ENCODE measurements at regions not wholly inside any gene's neighbourhood (a gene's known extent, or its start where the extent isn't known, plus 50 kb on each side); places are given as distances from the start of the nearest gene placed in this dataset.

DNA sequence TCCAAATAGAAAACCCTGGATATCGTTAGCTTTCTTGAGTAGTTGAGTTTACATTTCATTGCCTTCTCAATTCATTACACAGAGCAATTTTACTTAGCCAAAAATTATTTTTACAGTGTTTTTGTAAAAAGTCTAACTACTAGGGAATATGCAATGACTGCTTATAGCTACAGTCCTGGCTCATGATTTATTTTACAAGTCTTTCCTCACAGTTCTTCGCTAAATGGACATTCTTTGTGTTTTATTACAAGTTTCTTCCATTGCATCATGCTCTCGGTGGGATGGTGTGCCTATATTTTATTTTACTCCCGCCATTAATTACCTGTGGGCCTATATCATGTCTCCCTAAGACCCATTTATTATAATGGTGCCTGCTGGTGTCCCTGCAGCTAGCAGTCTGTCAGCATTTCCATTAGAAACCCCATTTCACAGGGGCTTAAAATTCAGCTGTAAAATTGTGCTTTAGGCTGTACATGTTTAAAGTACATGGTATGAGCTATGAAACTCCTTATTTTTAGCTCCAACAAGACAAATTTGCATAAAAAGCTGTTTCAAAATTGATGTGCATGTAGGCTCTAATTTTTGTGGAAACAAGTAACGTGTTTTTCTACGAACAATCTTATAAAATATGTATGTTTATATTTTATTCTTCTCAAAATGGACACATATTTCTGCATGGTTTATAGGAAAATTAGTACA, 227.4 kb downstream of the SLC7A11 start:
- DNase-seq, result no peak

DNA sequence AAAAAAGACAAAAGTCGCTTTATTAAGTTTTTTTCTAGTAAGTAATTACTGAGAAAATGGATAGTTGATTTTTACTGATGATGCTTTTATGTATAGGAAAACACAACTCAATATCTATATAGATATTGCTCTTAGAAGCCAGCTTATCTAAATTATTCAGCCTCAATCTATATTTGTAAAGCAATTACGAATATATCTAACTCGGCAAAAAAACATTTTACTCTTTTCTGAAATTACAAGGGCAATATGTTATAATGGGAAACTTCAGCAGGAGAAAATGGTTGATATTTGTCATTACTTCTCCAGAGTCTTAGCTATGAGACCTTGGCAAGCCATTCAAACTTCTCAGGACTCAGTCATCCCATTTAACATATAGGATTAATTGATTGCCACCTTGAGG, 228.5 kb downstream of the SLC7A11 start:
- no peak for DNase-seq

DNA sequence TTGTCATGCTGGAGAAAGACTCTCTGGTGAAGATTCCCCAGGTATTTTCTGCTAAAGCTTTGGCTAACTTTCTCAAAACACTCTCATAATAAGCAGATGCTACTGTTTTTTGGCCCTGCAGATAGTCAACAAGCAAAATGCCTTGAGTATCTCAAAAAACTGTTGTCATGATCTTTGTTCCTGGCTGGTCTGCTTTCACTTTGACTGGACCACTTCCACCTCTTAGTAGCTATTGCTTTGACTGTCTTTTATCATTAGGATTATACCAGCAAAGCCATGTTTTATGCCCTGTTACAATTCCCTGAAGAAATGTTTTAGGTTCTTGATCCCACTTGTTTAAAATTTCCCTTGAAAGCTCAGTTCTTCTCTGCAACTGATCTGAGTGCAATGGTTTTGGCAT, 231.5 kb downstream of the SLC7A11 start:
- DNase-seq, result no peak

- DNase-seq, result peak; percentile 11
Observed at GRCh38 chr4:138007572-138007971, 234.6 kb downstream of the SLC7A11 start.

DNA sequence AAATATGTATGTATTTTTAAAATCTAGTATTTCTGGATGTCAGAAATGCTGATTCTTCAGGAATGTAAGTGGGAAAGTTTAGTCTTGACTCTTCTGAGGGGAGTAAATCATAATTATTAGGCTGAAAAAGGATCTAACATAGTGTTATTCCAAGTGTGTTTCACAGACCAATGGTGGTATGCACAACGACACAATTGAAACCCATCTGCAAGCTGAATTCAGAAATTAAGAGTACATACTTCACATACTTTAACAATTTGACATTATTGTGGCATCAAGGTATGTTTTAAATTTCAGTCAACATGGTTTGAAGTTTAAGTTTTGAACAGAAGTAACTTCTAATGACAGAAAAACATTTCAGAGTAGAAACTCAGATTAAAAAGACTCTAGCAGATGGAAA, 236.7 kb downstream of the SLC7A11 start:
- DNase-seq, result no peak

GRCh38 chr4:138003248-138003647, 238.9 kb downstream of the SLC7A11 start:
- no peak for DNase-seq

DNA sequence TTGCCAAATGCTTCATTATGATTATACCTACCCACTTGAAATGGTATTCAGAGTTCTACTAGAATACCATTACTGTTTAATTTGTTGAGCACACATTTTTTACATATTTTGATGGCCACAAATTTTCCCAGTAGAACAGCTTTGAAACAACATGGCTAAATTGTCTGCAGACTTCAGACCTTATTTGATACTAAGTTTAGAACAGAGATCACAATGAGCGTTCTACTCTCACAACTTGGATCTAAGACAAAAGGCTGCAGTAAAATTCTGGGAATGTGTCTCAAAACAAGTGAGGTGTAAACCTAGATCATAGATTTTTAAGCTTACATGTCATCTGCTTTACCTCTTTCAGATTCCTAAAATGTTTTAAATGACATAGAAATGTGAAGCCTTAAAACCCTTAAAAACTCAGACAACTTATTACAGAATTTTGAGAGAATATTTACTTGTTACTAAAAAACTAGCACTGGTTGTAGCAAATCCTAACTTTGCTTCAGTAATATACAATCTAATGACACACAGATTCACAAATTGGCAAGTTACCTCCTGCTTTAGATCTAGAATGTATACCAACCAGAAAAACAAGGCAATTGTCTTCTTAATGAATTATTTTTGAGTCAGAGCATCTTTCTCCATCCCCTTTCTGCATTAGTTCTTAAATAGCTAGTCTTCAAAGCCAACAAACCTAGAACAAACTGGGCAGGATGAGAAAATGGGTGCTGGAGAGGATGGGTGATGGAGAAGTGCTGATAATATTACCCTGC, 243.3 kb downstream of the SLC7A11 start:
- no peak for DNase-seq

DNA sequence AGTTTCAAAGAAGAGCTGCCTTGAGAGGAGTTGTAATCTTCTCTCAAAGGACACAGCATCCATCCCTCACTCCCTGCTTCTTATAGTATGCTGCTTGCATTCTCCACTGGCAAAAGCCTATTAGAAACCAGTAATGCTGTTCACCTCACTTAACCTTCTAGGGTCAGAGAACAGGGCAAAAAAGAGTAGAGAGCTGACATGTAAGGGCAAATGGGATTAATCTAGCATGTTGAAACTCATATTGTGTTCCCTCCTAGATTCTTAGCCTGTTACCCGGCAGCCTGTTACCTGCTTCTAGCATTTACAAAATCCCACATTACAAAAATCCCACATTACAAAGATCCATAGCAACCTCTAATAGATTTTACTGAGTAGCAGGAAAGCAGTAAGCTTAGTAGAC, 244.7 kb downstream of the SLC7A11 start:
- no peak for DNase-seq

GRCh38 chr4:137994853-137995252, 247.3 kb downstream of the SLC7A11 start:
- no peak for DNase-seq

DNA sequence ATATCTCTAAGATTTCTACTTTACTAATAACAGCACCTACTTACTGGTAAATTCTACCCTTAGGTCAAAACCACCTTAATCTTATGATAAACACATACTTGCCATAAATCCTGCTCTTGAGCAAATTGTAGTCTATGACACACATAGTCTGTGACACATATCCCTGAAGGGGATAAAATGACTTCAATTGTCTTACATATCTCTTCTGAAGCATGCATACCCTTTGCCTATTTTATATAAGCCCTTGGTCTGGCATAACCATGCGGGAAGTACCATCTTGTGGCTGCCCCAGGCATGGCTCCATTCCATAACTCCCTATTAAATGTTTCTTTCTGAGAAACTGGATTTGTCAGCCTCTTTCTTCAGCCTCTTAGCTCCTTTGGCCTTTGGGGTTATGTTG, 248.9 kb downstream of the SLC7A11 start:
- DNase-seq, result no peak

DNA sequence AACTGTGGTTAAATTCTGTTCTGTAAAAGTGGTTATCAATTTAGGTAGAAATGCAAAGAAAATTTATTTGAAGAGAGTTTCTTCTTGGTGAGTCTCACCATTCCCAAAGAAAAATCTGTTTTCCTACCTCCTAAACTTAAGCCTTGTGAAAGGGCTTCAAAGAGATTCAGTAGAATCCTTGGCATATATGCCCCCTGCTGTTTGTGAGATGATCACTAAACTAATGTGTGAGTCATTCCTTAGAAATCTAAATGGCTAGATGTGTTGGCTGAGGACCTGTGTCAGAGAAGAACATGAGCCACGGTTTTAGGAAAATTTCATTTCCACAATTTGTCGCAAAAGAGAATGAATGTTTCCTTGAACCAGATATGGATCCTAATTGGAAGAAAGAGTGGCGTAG, 260.9 kb downstream of the SLC7A11 start:
- DNase-seq, result no peak

DNA sequence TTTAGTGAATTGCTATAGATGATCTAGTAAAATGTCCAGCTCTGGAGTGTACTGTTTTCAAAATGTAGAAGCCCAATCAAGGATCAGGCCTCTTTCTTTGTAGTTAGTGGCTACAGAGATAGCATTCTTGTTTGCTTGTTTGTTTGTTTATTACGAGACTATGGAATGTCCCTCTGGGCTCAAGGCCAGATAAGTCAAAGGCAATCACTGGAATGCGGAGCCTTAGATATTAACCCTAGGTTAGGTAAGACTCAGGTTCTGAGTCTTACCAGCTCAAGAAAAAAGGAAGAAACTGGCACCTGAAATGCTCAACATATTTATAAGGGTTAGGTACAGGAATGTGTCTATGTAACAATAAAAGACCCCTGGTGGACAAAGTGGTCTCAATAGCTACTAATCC, 261.5 kb downstream of the SLC7A11 start:
- no peak for DNase-seq

GRCh38 chr4:137979938-137980337, 262.2 kb downstream of the SLC7A11 start:
- DNase-seq, result no peak

- no peak for DNase-seq
Observed at GRCh38 chr4:137968956-137969678, 273.0 kb downstream of the SLC7A11 start.

GRCh38 chr4:137967480-137968190, 274.5 kb downstream of the SLC7A11 start:
- no peak for DNase-seq

GRCh38 chr4:137966504-137966903, 275.6 kb downstream of the SLC7A11 start:
- no peak for DNase-seq

DNA sequence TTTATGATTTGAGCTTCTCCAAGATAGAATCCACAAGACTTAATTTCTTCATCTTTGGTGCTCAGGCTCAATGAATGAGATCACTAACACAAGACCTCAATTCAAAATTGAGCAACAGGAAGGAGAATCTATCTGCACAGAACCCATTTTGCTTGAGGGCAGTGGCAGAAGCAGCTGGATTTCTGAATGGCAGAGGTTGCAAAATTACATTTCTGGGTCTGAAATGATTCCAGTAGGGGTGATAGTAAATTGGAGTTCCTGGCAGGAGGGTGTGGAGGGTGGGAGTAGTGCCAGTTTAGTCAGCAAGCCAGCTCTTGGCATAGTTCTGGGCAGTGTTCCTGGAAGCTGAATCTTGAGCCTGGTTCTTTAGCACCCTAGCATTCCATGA, 281.1 kb downstream of the SLC7A11 start:
- DNase-seq, result no peak

DNA sequence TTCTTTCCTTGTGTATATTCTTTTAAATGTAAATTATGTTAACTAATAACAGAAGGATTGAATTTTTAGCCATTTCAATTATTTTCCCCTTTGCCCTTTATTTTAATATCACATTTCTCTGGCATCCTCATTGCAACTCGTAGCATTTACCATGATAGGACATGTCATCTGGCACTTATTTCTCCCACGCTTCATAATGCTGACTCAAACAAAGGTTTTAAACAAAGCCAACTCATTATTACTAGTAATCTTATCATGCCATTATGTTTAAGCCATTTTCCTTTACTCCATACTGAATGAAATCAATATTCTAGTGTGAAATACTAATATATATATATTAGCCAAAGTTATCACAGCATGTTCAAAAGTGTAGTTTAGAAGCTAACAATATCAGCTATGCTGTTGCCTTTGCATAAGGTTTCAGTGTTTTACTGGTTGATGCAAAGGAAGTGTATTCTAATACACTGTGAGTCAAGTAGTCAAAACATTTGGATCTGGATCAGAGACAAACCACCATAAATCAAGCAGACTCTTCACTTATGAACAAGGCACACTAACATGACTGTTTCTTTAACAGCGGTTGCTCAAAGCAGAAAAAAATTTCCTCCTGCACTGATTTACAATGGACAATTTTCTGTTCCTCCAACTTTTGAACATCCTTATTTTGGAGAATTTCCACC, 281.6 kb downstream of the SLC7A11 start:
- no peak for DNase-seq

- no peak for DNase-seq
Observed at GRCh38 chr4:137957806-137958205, 284.3 kb downstream of the SLC7A11 start.

DNA sequence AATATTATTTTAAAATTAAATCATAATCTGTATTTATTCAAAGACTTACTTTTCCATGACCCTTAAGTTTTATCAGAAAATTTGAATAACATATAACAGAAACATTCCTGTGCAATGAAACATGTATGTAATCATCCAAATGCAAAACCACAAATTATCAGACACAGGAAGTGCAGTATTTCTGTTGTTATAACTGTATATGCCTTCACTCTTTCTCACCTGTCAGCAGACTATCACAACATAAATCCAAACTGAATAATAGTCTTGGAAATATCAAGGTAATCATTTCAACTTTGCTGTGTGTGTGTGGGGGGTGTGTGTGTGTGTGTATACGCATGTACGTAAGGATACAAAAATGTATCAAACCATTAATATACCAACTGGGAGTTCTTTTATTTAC, 285.9 kb downstream of the SLC7A11 start:
- no peak for DNase-seq

DNA sequence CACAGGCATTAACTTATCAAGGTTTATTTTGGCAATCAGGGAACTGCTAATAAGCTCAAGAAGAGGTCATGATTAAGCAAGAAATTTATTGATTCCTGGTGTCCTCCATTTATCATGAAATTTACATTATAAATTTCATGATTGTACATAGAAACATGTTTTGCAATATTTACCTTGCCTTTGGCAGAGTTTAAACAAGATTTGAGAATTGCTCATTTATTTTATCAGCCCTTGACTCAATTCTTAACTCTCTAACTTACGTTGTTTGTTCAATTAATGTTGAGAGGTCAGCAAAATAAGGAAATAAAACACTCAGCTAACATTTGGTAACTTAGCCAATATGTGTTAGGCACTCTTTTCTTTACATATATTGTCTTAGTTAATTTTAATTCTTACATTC, 286.6 kb downstream of the SLC7A11 start:
- DNase-seq, result no peak

GRCh38 chr4:137952116-137952515, 290.0 kb downstream of the SLC7A11 start:
- DNase-seq, result no peak

GRCh38 chr4:137950286-137950685, 291.9 kb downstream of the SLC7A11 start:
- no peak for DNase-seq

Measured in dermis blood vessel endothelial cell (primary cell).